ENCODE measurements at regions not wholly inside any gene's neighbourhood (a gene's known extent, or its start where the extent isn't known, plus 50 kb on each side); places are given as distances from the start of the nearest gene placed in this dataset.

DNA sequence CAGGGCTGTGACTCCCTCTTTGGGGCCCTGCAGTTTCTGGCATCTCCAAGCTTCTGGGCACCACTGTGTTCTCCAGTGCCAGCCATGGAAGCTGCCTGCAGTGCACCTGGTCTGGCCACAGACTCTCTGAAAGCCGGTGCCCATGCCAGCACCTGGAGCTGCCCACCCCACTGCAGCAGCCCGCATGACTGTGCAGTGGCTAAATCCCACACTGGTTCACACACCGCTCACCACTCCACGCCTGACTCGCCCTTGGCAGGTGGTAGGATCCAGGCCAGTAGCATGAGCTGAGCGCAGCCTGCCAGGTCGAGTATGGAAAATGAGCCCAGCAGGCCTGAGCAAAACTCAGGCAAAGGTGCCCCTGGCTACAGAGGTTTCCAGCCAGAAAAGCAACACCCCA lies 72.8 kb upstream of the INTU start:
- TF ChIP-seq, protein P1, sequence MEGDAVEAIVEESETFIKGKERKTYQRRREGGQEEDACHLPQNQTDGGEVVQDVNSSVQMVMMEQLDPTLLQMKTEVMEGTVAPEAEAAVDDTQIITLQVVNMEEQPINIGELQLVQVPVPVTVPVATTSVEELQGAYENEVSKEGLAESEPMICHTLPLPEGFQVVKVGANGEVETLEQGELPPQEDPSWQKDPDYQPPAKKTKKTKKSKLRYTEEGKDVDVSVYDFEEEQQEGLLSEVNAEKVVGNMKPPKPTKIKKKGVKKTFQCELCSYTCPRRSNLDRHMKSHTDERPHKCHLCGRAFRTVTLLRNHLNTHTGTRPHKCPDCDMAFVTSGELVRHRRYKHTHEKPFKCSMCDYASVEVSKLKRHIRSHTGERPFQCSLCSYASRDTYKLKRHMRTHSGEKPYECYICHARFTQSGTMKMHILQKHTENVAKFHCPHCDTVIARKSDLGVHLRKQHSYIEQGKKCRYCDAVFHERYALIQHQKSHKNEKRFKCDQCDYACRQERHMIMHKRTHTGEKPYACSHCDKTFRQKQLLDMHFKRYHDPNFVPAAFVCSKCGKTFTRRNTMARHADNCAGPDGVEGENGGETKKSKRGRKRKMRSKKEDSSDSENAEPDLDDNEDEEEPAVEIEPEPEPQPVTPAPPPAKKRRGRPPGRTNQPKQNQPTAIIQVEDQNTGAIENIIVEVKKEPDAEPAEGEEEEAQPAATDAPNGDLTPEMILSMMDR (IDR thresholded peaks at IDR 0.05) = no peak
- no peak for TF ChIP-seq POLR2A (IDR thresholded peaks at IDR 0.05)
